OCI-LY1 (cell line): ENCODE measurements at regions not wholly inside any gene's neighbourhood (a gene's known extent, or its start where the extent isn't known, plus 50 kb on each side); places are given as distances from the start of the nearest gene placed in this dataset.

Source experiments
- H2AFZ ChIP-seq: fragments of 200-600 bp; sonication (generic), shearing (Covaris generic); 2 replicates; pipeline ENCODE4 v1.6.0; 2014; ENCODE audit warnings: antibody characterized with exemption, mild to moderate bottlenecking, low read length
- H3F3A ChIP-seq: fragments of 200-600 bp; sonication (generic), shearing (Covaris generic); 2 replicates; pipeline ENCODE4 v1.6.0; 2014; ENCODE audit warnings: mild to moderate bottlenecking, antibody characterized with exemption, low read length, moderate library complexity; ENCODE audit not compliant: insufficient read depth
- H3K27ac ChIP-seq: fragments of 200-600 bp; sonication (generic); 2 replicates; pipeline ENCODE4 v1.5.1; 2014; ENCODE audit warnings: low read length, mixed run types, mild to moderate bottlenecking, low read depth; ENCODE audit not compliant: poor library complexity, severe bottlenecking
- H3K27me3 ChIP-seq: fragments of 200-600 bp; sonication (generic); 2 replicates; pipeline ENCODE4 v1.6.0; 2014; ENCODE audit warnings: antibody characterized with exemption, mild to moderate bottlenecking, low read length, moderate library complexity; ENCODE audit not compliant: insufficient read depth
- H3K36me3 ChIP-seq: fragments of 200-600 bp; sonication (generic); 2 replicates; pipeline ENCODE4 v1.6.1; 2014; ENCODE audit warnings: mild to moderate bottlenecking, antibody characterized with exemption, low read length, moderate library complexity, mixed read lengths; ENCODE audit not compliant: insufficient read depth
- H3K4me1 ChIP-seq: fragments of 200-600 bp; sonication (generic); 2 replicates; pipeline ENCODE4 v1.5.1; 2014; ENCODE audit warnings: mild to moderate bottlenecking, low read length, moderate library complexity; ENCODE audit not compliant: insufficient read depth, severe bottlenecking
- H3K4me2 ChIP-seq: fragments of 200-600 bp; sonication (generic), shearing (Covaris generic); 2 replicates; pipeline ENCODE4 v1.6.1; 2014; ENCODE audit warnings: low read length
- H3K4me3 ChIP-seq: fragments of 200-600 bp; sonication (generic); 2 replicates; pipeline ENCODE4 v1.5.1; 2014; ENCODE audit warnings: low read length, low read depth, mild to moderate bottlenecking, mixed read lengths; ENCODE audit not compliant: poor library complexity, severe bottlenecking
- H3K79me2 ChIP-seq: fragments of 200-600 bp; shearing (Covaris generic); 2 replicates; pipeline ENCODE4 v1.6.1; 2016; ENCODE audit warnings: mixed run types, low read length, mixed read lengths; ENCODE audit not compliant: insufficient read depth
- H3K9ac ChIP-seq: fragments of 200-600 bp; sonication (generic), shearing (Covaris generic); 2 replicates; pipeline ENCODE4 v1.6.1; 2014; ENCODE audit warnings: mild to moderate bottlenecking, low read length, mixed read lengths
- H3K9me2 ChIP-seq: fragments of 200-600 bp; sonication (generic), shearing (Covaris generic); 2 replicates; pipeline ENCODE4 v1.6.1; 2014; ENCODE audit warnings: low read depth, mild to moderate bottlenecking, low read length, mixed read lengths
- H3K9me3 ChIP-seq: fragments of 200-600 bp; shearing (Covaris generic); 2 replicates; pipeline ENCODE4 v1.6.1; 2014; ENCODE audit warnings: low read length, mixed read lengths
- H4K20me1 ChIP-seq: fragments of 200-600 bp; sonication (generic), shearing (Covaris generic); 2 replicates; pipeline ENCODE4 v1.6.0; 2016; ENCODE audit warnings: mild to moderate bottlenecking, low read length; ENCODE audit not compliant: insufficient read depth
- EZH2 ChIP-seq: fragments of 200-600 bp; sonication (generic), shearing (Covaris generic); IDR thresholded peaks from 2 replicates; pipeline ENCODE4 v1.8.0; 2017; ENCODE audit warnings: borderline replicate concordance, mixed run types, mild to moderate bottlenecking, antibody characterized with exemption, low read length, moderate library complexity, mixed read lengths
- TF ChIP-seq, protein P1 (sequence below): fragments of 200-600 bp; sonication (generic), shearing (Covaris generic); IDR thresholded peaks from 2 replicates; pipeline ENCODE4 v1.5.1; 2017; ENCODE audit warnings: mild to moderate bottlenecking, antibody characterized with exemption, low read length, moderate library complexity, mixed read lengths

GRCh38 chr17:15886221-15886620 is 58.7 kb upstream of the ADORA2B start:
- no peak overlapping the region for H3K4me3 ChIP-seq
- H3K9me2 ChIP-seq, result no peaks in the 10 kb centered on the region
- no peaks in the 10 kb centered on the region for H3K4me1 ChIP-seq
- no peaks in the 10 kb centered on the region for H3K36me3 ChIP-seq
- no peak overlapping the region for H2AFZ ChIP-seq
- H3K27ac ChIP-seq, result no peak overlapping the region
- no peak overlapping the region for H3K4me2 ChIP-seq
- no peaks in the 10 kb centered on the region for H3K27me3 ChIP-seq
- no peaks in the 10 kb centered on the region for H3F3A ChIP-seq
- no peaks in the 10 kb centered on the region for H3K9me3 ChIP-seq
- H3K9ac ChIP-seq, result no peak overlapping the region
- no peaks in the 10 kb centered on the region for H4K20me1 ChIP-seq
- TF ChIP-seq EZH2, result no peak
- TF ChIP-seq, protein P1, sequence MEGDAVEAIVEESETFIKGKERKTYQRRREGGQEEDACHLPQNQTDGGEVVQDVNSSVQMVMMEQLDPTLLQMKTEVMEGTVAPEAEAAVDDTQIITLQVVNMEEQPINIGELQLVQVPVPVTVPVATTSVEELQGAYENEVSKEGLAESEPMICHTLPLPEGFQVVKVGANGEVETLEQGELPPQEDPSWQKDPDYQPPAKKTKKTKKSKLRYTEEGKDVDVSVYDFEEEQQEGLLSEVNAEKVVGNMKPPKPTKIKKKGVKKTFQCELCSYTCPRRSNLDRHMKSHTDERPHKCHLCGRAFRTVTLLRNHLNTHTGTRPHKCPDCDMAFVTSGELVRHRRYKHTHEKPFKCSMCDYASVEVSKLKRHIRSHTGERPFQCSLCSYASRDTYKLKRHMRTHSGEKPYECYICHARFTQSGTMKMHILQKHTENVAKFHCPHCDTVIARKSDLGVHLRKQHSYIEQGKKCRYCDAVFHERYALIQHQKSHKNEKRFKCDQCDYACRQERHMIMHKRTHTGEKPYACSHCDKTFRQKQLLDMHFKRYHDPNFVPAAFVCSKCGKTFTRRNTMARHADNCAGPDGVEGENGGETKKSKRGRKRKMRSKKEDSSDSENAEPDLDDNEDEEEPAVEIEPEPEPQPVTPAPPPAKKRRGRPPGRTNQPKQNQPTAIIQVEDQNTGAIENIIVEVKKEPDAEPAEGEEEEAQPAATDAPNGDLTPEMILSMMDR, result no peak
- H3K79me2 ChIP-seq, result no peaks in the 10 kb centered on the region

- Histone ChIP-seq H3K4me1 (no peaks in the 10 kb centered on the region), H3F3A (no peaks in the 10 kb centered on the region), H3K4me2 (no peak overlapping the region), H3K27ac (no peak overlapping the region), H3K36me3 (no peaks in the 10 kb centered on the region), H3K4me3 (no peak overlapping the region), H3K9me2 (no peaks in the 10 kb centered on the region), H4K20me1 (no peaks in the 10 kb centered on the region), H3K79me2 (no peaks in the 10 kb centered on the region), H3K9me3 (no peaks in the 10 kb centered on the region), H3K9ac (no peak overlapping the region), H2AFZ (no peak overlapping the region), H3K27me3 (no peaks in the 10 kb centered on the region)
- TF ChIP-seq, protein P1, result no peak
- no peak for TF ChIP-seq EZH2
Measured at GRCh38 chr17:15886804-15887203, 58.1 kb upstream of the ADORA2B start.

DNA sequence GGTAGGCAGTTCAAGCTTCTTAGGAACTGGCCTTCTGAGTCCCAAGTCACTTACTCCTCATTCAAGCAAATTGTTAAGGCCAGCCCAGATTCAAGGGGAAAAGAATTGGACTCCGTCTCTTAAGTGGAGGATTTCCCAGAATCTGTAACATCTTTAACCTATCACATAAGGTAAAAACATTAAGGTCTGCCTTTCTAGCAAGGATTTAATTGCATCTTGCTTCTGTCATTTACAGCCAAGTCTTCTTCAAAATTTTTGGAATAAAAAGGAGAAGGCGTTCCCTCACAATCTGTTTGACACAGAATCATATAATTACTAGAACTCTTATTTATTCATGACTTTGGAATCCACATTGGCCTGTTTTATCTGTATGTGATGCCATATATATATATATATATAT is 56.5 kb upstream of the ADORA2B start:
- no peaks in the 10 kb centered on the region for H3F3A ChIP-seq
- H2AFZ ChIP-seq, result no peak overlapping the region
- no peaks in the 10 kb centered on the region for H4K20me1 ChIP-seq
- H3K4me2 ChIP-seq, result no peak overlapping the region
- TF ChIP-seq, protein P1, result no peak
- TF ChIP-seq EZH2, result no peak
- no peaks in the 10 kb centered on the region for H3K79me2 ChIP-seq
- H3K9me3 ChIP-seq, result no peaks in the 10 kb centered on the region
- H3K36me3 ChIP-seq, result no peaks in the 10 kb centered on the region
- no peak overlapping the region for H3K4me3 ChIP-seq
- H3K27ac ChIP-seq, result no peak overlapping the region
- H3K4me1 ChIP-seq, result no peaks in the 10 kb centered on the region
- no peaks in the 10 kb centered on the region for H3K9me2 ChIP-seq
- no peaks in the 10 kb centered on the region for H3K27me3 ChIP-seq
- H3K9ac ChIP-seq, result no peak overlapping the region
